Spleen (tissue), 11 donors: ENCODE measurements at regions not wholly inside any gene's neighbourhood (a gene's known extent, or its start where the extent isn't known, plus 50 kb on each side); places are given as distances from the start of the nearest gene placed in this dataset.
"Not testable (repeated sequence)": the region's sequence is repeated elsewhere in the genome, so short reads cannot be mapped to it uniquely, and the experiment has no call there.

Experiments
- DNase-seq: peaks from one replicate; pipeline ENCODE4 v3.0.0-alpha.2; 2020
- H3K27ac ChIP-seq, 8 donors: fragments of 200-600 bp; sonication (generic) in 7 of 8; 1 replicate in 4 of 8; 2 replicates in 4 of 8; pipeline versions ENCODE4 v1.5.0 to v1.8.0; 2016 to 2021; ENCODE audit warnings: inconsistent platforms in 4 of 8, mild to moderate bottlenecking in 4 of 8, moderate library complexity in 1 of 8
- H3K27me3 ChIP-seq, 7 donors: fragments of 200-600 bp; sonication (generic) in 6 of 7; replicated peaks in 1 of 7; 1 replicate in 4 of 7; 2 replicates in 3 of 7; pipeline versions ENCODE4 v1.5.0 to v1.8.0; 2016 to 2021; ENCODE audit warnings: inconsistent platforms in 3 of 7, mild to moderate bottlenecking in 1 of 7
- H3K36me3 ChIP-seq, 6 donors: fragments of 200-600 bp; sonication (generic) in 5 of 6; 1 replicate in 4 of 6; 2 replicates in 2 of 6; pipeline versions ENCODE4 v1.5.0 to v1.8.0; 2016 to 2021; ENCODE audit warnings: inconsistent platforms in 2 of 6
- H3K4me1 ChIP-seq, 6 donors: fragments of 200-600 bp; sonication (generic) in 5 of 6; 1 replicate in 3 of 6; 2 replicates in 3 of 6; pipeline versions ENCODE4 v1.5.0 to v1.8.0; 2016 to 2021; ENCODE audit warnings: inconsistent platforms in 3 of 6
- H3K4me3 ChIP-seq, 8 donors: fragments of 200-600 bp; sonication (generic) in 7 of 8; 1 replicate in 4 of 8; 2 replicates in 4 of 8; pipeline versions ENCODE4 v1.5.0 to v1.8.0; 2016 to 2021; ENCODE audit warnings: inconsistent platforms in 4 of 8, mild to moderate bottlenecking in 4 of 8, moderate library complexity in 2 of 8
- H3K9me3 ChIP-seq, 8 donors: fragments of 200-600 bp; sonication (generic) in 7 of 8; 1 replicate in 4 of 8; 2 replicates in 4 of 8; pipeline versions ENCODE4 v1.5.0 to v1.8.0; 2016 to 2021; ENCODE audit warnings: inconsistent platforms in 4 of 8
- POLR2A ChIP-seq, 3 donors: fragments of 450-650 bp; IDR thresholded peaks; one replicate each; pipeline ENCODE4 v1.5.1; 2017; ENCODE audit warnings: antibody characterized with exemption in 3 of 3, mild to moderate bottlenecking in 1 of 3
- POLR2AphosphoS5 ChIP-seq, 3 donors: sonication (generic); formaldehyde crosslinking; IDR thresholded peaks; one replicate each; pipeline ENCODE4 v1.5.1; 2017; ENCODE audit warnings: antibody characterized with exemption in 3 of 3
- WGBS, 5 donors: extraction: QIAGEN DNeasy Blood & Tissue Kit in 3 of 5; methylation state at CpG; one replicate each; pipeline versions ENCODE4 v1.1.5 to v1.1.7; 2013 to 2018; 5-methylcytosine and 5-hydroxymethylcytosine counted together
- intact Hi-C: fragments of 100-400 bp; cut with DNase I; formaldehyde crosslinking; loops from one replicate; pipeline ENCODE4 v1.15.0; 2023; ENCODE audit warnings: low total_unique reads
- TF ChIP-seq, protein P1 (sequence below), 11 experiments: fragments of 200-600 bp in 7 of 11; fragments of 450-650 bp in 4 of 11; sonication (generic) in 4 of 11; IDR thresholded peaks in 8 of 11; conservative IDR thresholded peaks in 3 of 11; 1 replicate in 7 of 11; 2 replicates in 4 of 11; pipeline versions ENCODE4 v1.4.0 to v1.8.0; 2016 to 2021; ENCODE audit warnings: antibody characterized with exemption in 11 of 11, inconsistent platforms in 4 of 11, mild to moderate bottlenecking in 1 of 11
- donor health status: healthy with polysubstance abuse.
- donor health status: DM: no; HTN: no; CAD: no; lungs with moderate emphysema.
- donor health status: DM: no; HTN: no; CAD: no.
- donor health status: Bipolar disorder and iron deficiency.
- donor health status: healthy.
- donor health status: DM: no; HTN: no; CAD: no.
- donor health status: DM: yes; HTN: yes; CAD: no.

DNA sequence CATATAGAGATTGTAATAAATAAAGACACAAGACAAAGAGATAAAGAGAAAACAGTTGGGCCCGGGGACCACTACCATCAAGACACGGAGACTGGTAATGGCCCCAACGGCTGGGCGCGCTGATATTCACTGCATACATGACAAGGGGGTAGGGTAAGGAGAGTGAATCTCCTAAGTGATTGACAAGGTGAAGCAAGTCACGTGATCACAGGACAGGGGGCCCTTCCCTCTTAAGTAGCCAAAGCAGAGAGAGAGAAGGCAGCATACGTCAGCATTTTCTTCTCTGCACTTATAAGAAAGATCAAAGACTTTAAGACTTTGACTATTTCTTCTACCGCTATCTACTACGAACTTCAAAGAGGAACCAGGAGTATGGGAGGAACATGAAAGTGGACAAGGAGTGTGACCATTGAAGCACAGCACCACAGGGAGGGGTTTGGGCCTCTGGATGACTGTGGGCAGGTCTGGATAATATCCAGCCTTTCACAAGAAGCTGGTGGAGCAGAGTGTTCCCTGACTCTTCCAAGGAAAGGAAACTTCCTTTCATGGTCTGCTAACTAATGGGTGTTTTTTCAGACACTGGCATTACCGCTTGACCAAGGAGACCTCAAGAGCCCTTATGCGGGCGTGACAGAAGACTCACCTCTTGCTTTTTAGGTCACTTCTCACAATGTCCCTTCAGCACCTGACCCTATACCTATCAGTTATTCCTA, 75.6 kb downstream of the MRPL39 start:
- whole genome bisulfite sequencing, 5 donors: 89 to 97% (median 93%) methylated on average over 12 of the region's 12 CpGs
- not testable (repeated sequence) for DNase-seq

DNA sequence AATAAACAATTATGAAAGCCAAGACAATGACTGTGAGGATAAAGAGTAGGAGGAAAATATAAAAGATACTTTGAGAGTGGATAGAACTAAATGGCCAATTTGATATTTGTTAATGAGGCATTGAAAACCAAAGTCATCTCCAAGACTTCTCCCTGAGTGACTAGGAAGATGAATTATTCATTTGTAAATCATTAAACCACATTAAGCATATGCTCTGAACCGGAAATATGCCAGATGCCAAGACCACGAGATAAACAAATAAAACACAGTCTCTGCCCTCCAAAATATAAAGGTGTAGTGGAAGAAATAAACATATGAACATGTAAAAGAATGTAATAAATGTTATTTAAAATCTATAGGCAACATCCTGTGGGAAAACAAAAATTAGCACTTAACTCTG, 78.8 kb downstream of the MRPL39 start:
- no peaks in the 10 kb centered on the region for H3K4me1 ChIP-seq
- H3K9me3 ChIP-seq: no peaks in the 10 kb centered on the region
- WGBS, 5 donors: 68 to 87% (median 72%) methylated on average over 2 of the region's 2 CpGs
- H3K36me3 ChIP-seq: no peaks in the 10 kb centered on the region
- H3K4me3 ChIP-seq: no peak overlapping the region
- intact Hi-C loops: no loop called here
- no peaks in the 10 kb centered on the region for H3K27me3 ChIP-seq
- H3K27ac ChIP-seq: no peak overlapping the region
- TF ChIP-seq, protein P1, sequence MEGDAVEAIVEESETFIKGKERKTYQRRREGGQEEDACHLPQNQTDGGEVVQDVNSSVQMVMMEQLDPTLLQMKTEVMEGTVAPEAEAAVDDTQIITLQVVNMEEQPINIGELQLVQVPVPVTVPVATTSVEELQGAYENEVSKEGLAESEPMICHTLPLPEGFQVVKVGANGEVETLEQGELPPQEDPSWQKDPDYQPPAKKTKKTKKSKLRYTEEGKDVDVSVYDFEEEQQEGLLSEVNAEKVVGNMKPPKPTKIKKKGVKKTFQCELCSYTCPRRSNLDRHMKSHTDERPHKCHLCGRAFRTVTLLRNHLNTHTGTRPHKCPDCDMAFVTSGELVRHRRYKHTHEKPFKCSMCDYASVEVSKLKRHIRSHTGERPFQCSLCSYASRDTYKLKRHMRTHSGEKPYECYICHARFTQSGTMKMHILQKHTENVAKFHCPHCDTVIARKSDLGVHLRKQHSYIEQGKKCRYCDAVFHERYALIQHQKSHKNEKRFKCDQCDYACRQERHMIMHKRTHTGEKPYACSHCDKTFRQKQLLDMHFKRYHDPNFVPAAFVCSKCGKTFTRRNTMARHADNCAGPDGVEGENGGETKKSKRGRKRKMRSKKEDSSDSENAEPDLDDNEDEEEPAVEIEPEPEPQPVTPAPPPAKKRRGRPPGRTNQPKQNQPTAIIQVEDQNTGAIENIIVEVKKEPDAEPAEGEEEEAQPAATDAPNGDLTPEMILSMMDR (IDR thresholded peaks at IDR 0.05 in 8 of 11, conservative IDR thresholded peaks at IDR 0.05 in 3 of 11): no peak
- no peak for TF ChIP-seq POLR2AphosphoS5 (IDR thresholded peaks at IDR 0.05)
- no peak for TF ChIP-seq POLR2A (IDR thresholded peaks at IDR 0.05)
- no peak for DNase-seq

More for the DNA sequence above, 75.6 kb downstream of the MRPL39 start:
- H3K27ac ChIP-seq, intact Hi-C loops, H3K4me1 ChIP-seq, H3K4me3 ChIP-seq, H3K9me3 ChIP-seq, H3K36me3 ChIP-seq, H3K27me3 ChIP-seq: not testable (repeated sequence)

DNA sequence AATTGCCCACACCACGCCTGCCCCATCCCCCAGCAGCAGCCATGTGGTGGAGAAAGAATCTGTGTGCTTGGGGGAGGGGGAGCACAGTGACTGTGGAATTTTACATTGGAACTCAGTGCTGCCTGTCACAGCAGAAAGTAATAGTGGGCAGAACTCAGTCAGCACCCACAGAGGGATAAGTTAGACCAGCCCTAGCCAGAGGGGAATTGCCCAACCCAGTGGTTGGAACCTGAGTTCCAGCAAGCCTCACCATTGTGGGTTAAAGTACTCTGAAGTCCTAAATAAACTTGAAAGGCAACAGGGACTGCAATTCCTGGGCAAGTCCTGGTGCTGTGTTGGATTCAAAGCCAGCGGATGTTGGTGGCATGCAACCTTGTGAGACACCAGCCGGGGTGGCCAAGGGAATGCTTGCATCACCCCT, 88.8 kb downstream of the MRPL39 start:
- no peaks in the 10 kb centered on the region for H3K27me3 ChIP-seq
- no peak overlapping the region for H3K27ac ChIP-seq
- intact Hi-C loops: no loop called here
- no peak for DNase-seq
- H3K4me3 ChIP-seq: no peak overlapping the region
- H3K4me1 ChIP-seq: no peaks in the 10 kb centered on the region
- H3K9me3 ChIP-seq: peaks cover 0 to 6% (median 0%) of the 10 kb centered on the region in 8 donors
- TF ChIP-seq, protein P1 (IDR thresholded peaks at IDR 0.05 in 8 of 11, conservative IDR thresholded peaks at IDR 0.05 in 3 of 11): no peak
- TF ChIP-seq POLR2AphosphoS5 (IDR thresholded peaks at IDR 0.05) (no peak), POLR2A (IDR thresholded peaks at IDR 0.05) (no peak)
- WGBS, 5 donors: 68 to 95% (median 89%) methylated on average over 3 of the region's 3 CpGs
- no peaks in the 10 kb centered on the region for H3K36me3 ChIP-seq

DNA sequence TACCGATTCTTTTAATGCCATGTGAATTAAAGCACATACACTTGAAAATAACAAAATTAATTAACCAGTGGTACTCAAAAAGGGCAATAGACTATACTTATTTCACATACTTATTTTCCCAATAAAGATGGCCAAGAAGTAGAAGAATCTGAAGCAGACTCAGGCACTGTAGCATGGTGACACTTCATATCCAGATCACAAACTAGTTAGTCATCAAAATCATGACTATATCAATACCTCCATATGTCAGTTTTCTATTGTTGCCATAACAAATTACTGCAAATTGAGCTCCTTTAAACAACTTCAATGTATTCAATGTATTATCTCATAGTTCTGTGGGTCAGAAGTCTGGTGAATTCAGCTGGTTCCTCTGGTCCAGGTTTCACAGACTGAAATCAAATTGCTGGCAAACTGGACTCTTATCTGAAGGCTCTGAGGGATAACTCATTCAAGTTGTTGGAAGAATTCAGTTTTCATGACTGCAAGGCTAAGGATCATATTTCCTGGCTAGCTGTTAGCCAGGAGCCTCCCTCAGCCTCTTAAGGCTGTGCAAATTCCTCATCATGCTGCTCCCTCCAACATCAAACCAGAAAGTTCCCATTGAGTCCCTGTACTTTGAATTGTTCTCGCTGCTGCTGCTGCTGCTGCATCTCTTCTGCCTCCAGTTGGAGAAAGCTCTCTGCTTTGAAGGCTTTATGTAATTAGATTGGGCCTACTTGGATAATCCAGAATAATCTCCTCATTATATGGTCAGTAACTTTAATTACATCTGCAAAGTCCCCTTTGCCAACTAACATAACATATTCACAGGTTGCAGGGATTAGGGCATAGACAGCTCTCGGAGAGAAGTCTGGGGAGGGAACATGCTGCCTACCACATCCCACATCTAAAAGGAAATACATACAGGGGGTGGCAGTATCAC, 91.5 kb downstream of the MRPL39 start:
- intact Hi-C loops: no loop called here
- Histone ChIP-seq H3K36me3 (no peaks in the 10 kb centered on the region), H3K9me3 (no peaks in the 10 kb centered on the region), H3K4me3 (no peak overlapping the region), H3K27ac (no peak overlapping the region), H3K4me1 (peaks cover 0 to 2% (median 0%) of the 10 kb centered on the region in 6 donors), H3K27me3 (no peaks in the 10 kb centered on the region)
- DNase-seq: no peak
- no peak for TF ChIP-seq POLR2A (IDR thresholded peaks at IDR 0.05)
- TF ChIP-seq POLR2AphosphoS5 (IDR thresholded peaks at IDR 0.05): no peak
- TF ChIP-seq, protein P1 (IDR thresholded peaks at IDR 0.05 in 8 of 11, conservative IDR thresholded peaks at IDR 0.05 in 3 of 11): no peak
- 92 to 96% (median 94%) methylated on average over 3 of the region's 3 CpGs for WGBS, 5 donors
